Epithelial cell of esophagus (primary cell): ENCODE measurements at regions not wholly inside any gene's neighbourhood (a gene's known extent, or its start where the extent isn't known, plus 50 kb on each side); places are given as distances from the start of the nearest gene placed in this dataset.

Experiments used
- DNase-seq: peaks from one replicate; pipeline ENCODE4 v3.0.0; 2010; ENCODE audit warnings: low read depth
- H3K4me3 ChIP-seq: 2 replicates; pipeline ENCODE4 v1.5.1; 2011; ENCODE audit warnings: mild to moderate bottlenecking, low read length, control low read depth
- TF ChIP-seq, protein P1 (sequence below): IDR thresholded peaks from 2 replicates; pipeline ENCODE4 v1.5.1; 2011; ENCODE audit warnings: low read depth, mild to moderate bottlenecking, low read length, control low read depth, inconsistent platforms; ENCODE audit not compliant: insufficient read depth; ENCODE audit errors: missing control alignments

DNA sequence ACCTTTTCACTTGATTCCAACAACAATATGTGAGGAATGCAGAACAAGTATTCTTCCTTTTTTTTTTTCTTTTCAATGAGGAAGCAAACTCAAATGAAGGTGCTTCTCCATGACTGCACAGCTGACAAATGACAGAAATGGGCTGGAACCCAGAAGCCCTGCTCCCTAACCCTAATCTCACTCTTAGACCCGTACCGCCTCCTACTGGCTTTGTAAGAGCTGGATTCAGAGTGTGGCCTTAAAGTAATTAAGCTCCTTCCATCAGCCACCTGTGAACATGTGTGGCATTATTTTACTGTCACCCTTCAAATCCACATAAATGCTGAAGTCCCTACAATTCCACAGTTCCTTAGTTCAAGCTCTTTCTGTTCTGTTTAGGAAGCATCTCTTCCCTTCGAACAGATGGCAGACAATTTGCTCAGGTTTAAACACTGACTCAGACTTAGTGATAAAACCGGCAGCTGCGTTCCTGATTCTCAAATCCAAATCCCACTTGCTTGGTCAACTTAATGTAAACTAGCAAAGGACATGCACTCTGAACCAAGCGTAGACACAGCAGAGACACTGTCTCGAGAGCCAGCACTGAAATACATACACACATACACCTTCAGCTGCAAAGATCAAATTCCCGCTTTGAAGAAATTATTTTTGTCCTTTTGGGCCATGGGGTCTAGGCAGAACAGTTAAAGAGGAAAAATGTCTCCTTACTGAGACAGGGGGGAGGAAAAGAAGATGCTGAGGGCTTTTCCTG, 316.7 kb upstream of the TLE4 start:
- H3K4me3 ChIP-seq, result no peak overlapping the region
- peak; percentile 20 for DNase-seq
- TF ChIP-seq, protein P1, sequence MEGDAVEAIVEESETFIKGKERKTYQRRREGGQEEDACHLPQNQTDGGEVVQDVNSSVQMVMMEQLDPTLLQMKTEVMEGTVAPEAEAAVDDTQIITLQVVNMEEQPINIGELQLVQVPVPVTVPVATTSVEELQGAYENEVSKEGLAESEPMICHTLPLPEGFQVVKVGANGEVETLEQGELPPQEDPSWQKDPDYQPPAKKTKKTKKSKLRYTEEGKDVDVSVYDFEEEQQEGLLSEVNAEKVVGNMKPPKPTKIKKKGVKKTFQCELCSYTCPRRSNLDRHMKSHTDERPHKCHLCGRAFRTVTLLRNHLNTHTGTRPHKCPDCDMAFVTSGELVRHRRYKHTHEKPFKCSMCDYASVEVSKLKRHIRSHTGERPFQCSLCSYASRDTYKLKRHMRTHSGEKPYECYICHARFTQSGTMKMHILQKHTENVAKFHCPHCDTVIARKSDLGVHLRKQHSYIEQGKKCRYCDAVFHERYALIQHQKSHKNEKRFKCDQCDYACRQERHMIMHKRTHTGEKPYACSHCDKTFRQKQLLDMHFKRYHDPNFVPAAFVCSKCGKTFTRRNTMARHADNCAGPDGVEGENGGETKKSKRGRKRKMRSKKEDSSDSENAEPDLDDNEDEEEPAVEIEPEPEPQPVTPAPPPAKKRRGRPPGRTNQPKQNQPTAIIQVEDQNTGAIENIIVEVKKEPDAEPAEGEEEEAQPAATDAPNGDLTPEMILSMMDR, result peak; percentile 22

DNA sequence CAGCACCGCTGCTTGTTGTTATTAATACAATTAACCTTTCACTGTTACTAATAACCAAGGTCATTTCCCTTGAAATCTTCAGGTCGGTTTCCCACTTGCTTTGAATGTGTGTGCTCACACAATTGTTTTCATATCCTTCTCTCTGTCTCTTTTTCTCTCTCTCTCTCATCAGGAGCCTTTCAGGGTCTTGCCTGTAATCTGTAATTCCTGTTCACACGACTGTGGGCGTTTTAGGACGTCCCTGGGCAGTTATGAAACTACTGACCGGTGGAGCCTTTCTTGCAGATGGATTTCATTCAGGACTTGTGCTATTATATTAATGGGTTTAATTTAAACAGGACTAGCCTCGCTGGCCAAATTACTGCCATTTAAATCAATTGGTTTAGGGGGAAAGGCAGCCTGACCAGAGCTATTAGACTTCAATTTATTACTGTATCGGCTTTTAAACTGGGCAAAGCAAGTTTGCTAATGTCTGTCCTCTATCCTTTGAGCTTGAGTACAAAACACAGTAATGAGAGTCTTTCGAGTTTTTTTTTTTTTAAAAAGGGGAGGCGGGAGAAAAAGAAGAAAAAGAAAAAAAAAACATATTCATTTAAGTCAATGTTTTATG, 316.0 kb upstream of the TLE4 start:
- TF ChIP-seq, protein P1, result no peak
- H3K4me3 ChIP-seq, result no peak overlapping the region
- DNase-seq, result no peak

DNA sequence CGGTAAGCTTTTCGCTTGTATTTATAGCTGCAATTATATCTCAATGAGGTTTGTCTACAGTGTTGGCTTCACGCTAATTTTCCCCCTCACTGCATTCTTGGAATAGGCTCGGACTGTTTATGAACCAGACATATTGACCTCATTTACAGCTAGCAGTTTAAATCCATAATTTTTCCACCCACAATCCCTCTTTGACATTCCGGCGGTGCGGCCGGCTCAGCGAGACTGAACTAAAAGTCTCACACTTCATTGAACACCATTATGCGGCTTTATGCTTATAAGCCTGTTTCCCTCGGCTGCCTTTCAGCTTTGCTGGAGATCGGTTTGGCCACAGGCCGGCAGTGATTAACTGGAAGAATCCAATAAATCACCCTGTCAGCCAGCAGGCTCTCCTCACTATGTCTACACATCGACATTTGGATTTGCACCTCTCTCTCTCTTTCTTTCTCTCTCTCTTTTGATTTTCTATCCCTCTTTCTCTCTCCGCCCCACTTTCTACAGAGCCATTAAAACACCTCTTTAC, 315.0 kb upstream of the TLE4 start:
- H3K4me3 ChIP-seq, result no peak overlapping the region
- DNase-seq, result no peak
- TF ChIP-seq, protein P1, result no peak

DNA sequence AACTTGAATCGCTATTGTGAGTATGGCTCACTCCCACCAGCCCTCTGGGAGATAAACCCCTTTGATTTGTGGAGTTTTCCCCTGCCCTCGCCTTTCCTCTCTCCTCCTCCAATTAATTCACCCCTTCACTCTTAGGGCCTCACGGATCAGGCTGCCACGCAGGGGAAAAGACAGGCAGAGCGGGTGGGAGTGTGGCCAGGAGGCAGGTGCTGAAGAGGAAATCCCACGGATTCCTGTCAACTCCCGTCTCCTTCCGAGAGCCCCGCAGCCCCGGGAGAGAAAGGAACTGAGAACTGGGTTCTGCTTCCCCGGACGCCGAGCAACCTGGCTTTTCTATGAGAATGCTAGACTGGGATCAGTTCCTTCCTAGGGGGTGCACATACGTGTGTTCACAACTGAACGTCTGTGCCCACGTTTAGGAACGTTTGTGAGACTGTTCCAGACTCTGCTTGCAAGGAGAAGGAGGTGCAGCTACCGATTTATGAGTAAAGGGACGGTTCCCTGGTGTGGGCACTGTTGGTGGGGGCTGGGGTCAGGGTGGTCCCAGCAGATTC, 314.5 kb upstream of the TLE4 start:
- TF ChIP-seq, protein P1, result no peak
- peak; percentile 9 for DNase-seq
- H3K4me3 ChIP-seq, result no peak overlapping the region

DNA sequence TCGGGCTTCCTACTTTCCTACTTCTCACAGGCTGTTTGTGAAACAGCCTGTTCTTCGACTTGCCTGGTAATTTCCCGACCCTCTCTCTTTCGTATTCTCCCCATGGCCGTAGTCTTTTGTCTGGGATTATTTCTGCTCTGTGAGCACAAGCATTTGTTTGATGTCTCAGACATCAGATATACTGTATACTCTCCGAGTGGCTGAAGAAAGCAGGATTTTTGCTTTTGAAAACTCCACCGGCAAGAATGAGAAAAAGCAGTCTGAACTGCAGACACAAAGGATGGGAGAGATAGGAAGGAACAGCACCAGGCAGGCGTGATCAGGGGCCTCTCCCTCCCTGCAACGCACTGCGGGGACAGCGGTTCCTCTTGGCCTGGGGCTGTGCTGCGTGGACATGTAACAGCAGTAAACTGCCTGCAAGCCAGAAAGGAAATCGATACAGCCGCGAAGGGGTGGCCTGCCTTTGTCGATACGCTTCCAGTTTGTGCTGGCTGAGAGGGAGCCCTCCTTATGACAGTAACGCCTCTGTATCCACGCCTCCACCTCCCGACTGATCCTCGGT, 313.9 kb upstream of the TLE4 start:
- H3K4me3 ChIP-seq, result no peak overlapping the region

DNA sequence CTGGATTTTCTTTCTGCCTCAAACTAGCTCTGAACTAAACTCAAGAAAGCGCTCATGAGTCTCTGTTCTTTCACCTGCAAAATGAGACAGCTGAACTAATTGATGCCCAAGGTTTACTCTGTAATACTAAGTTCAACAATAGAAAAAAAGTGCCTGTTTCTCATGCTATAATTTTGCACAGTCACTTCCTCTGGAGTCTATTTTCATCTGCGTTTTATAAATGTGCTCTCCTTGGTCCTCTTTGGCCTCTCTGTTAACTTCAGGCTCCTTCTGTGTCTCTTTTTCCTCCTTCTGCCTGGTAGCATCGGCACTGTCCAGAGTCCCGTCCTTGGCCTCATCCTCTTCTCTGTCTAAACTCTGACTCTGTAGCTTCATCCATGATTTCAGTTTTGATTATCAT, 311.9 kb upstream of the TLE4 start:
- TF ChIP-seq, protein P1, result no peak
- no peak overlapping the region for H3K4me3 ChIP-seq
- no peak for DNase-seq

More for the DNA sequence above, 313.9 kb upstream of the TLE4 start:
- TF ChIP-seq, protein P1, result no peak
- DNase-seq, result no peak
